ENCODE measurements at regions not wholly inside any gene's neighbourhood (a gene's known extent, or its start where the extent isn't known, plus 50 kb on each side); places are given as distances from the start of the nearest gene placed in this dataset.
A peak's percentile ranks its signal among the peaks of the same experiment; 100 is the strongest.

GRCh38 chr2:63784461-63784860 is 57.2 kb upstream of the UGP2 start:
- no peak for DNase-seq (ENCODE audit: low spot score)

- no peak for DNase-seq (ENCODE audit: low spot score)
Measured at GRCh38 chr2:63785096-63785495, 56.6 kb upstream of the UGP2 start.

GRCh38 chr2:63786471-63786870 is 55.2 kb upstream of the UGP2 start:
- DNase-seq (ENCODE audit: low spot score) = no peak

GRCh38 chr2:63788071-63788470 is 53.6 kb upstream of the UGP2 start:
- DNase-seq (ENCODE audit: low spot score) = peak; percentile 62

- no peak for DNase-seq (ENCODE audit: low spot score)
Measured at GRCh38 chr2:63789338-63790020, 52.2 kb upstream of the UGP2 start.

- no peak for DNase-seq (ENCODE audit: low spot score)
Measured at GRCh38 chr2:63790491-63790890, 51.2 kb upstream of the UGP2 start.

GRCh38 chr2:63790906-63791305 is 50.8 kb upstream of the UGP2 start:
- DNase-seq (ENCODE audit: low spot score) = peak; percentile 60

- DNase-seq (ENCODE audit: low spot score) = no peak
Measured at GRCh38 chr2:63791387-63791786, 50.3 kb upstream of the UGP2 start.
